GM21381 (cell line): ENCODE measurements at regions not wholly inside any gene's neighbourhood (a gene's known extent, or its start where the extent isn't known, plus 50 kb on each side); places are given as distances from the start of the nearest gene placed in this dataset.
"Not testable (repeated sequence)": the region's sequence is repeated elsewhere in the genome, so short reads cannot be mapped to it uniquely, and the experiment has no call there.

ENCODE experiments used
- ATAC-seq: cut with Tn5 transposase; IDR thresholded peaks from one replicate; pipeline ENCODE4 v1.9.1; 2021; ENCODE audit warnings: mild to moderate bottlenecking, moderate library complexity; ENCODE audit not compliant: unreplicated experiment

DNA sequence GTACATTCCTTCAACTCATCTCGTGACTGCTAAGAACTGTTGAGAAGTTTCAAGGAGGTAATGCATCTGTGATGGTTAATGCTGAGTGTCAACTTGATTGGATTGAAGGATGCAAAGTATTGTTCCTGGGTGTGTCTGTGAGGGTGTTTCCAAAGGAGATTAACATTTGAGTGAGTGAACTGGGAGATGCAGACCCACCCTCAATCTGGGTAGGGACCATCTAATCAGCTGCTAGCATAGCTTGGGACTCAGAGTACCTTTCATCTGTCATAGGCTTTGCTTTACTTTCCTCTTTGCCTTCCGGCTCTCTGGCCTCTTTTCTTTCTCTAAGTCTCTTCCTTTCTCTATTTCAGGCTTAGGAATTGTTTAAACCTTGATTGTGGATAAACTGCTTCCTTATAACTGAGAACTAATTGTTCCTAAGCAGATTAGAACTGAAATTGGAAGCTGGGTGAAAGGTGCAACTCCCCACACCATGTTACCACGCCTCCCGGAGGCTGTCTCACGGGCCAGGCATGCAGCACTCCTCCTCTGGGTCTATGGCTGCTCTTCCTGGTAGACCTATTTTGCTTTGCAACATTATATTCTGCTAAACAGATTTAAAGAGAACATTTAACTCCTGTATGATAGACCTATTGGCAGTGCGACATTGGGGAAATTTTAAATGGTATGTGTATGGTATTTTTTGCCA is 298.2 kb downstream of the CCSER2 start:
- ATAC-seq: no peak

DNA sequence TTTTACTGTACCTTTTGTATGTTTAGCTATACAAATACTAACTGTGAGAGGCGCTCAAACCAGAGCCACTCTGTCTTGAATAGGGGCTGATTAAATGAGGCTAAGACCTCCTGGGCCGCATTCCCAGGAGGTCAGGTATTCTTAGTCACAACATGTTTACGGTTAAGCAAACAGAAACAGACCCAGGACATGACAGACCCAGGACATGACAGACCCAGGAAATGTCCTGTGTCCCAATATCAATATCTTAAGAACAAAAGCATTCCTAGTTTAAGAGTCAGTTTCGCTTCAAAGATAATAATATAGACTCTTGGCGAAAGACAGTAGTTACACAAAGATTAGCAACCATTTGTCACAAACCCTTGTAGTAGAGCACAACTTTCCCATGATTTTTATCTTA is 304.5 kb downstream of the CCSER2 start:
- no peak for ATAC-seq

DNA sequence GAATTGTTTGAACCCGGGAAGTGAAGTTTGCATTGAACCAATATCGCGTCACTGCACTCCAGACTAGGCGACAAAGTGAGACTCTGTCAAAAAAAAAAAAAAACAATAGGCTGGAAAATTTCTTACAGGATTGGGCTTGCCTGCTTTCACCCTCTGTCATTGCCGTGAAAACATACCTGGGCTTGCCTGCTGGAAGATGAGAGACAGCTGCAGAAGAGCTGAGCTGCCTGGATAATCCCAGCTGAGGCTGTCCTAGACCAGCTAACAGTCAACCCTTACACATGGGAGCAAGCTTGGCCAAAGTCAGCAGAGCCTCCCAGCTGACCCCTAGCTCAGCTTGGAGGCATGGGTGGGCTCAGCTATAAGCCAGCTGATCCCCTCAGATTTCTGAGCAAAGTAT is 306.2 kb downstream of the CCSER2 start:
- no peak for ATAC-seq

DNA sequence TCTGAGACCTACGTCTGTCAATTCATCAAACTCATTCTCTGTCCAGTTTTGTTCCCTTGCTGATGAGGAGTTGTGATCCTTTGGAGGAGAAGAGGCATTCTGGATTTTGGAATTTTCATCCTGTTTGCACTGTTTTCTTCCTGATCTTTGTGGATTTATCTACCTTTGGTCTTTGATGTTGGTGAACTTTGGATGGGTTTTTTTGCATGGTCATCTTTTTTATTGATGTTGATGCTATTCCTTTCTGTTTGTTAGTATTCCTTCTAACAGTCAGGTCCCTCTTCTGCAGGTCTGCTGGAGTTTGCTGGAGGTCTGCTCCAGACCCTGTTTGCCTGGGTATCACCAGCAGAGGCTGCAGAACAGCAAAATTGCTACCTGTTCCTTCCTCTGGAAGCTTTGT is 322.2 kb downstream of the CCSER2 start:
- ATAC-seq: not testable (repeated sequence)

DNA sequence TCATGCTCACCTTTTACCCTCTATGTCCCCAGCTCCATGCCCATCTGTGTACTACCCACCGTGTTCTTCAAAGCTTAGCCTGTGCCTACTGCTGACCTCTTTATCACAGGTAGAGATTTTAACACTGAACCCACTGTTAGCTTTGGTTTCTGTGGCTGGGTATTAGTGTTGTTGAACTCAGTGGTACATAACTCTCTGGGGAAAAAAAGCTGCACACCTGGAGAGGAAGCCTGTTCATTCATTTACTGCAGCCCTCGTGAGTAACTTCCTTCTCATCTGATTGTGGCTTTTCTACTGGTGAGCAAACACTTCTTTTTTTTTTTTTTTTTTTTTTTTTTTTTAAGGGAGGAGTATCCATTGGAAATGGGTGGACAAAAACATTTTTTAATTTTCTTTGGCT is 326.3 kb downstream of the CCSER2 start:
- ATAC-seq: peak; percentile 65

DNA sequence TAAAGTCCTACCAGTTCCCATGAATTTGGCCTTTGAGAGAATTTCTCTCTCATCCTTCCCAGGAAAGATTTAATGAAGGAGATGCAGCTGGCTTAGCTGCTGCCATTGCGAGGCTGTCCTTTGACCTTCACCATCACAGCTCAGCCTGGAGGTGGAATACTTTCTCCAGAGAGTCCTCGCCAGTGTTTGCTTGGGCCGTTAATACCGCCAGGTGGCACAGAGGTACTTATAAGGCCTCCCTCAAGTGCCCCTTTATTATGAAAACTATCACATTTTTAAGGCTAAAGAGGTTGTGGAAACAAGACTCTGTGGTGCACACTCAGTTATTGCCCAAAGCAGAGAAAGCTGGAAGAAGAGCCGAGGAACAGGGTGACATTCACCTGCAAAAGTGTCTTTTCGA is 330.6 kb downstream of the CCSER2 start:
- no peak for ATAC-seq

DNA sequence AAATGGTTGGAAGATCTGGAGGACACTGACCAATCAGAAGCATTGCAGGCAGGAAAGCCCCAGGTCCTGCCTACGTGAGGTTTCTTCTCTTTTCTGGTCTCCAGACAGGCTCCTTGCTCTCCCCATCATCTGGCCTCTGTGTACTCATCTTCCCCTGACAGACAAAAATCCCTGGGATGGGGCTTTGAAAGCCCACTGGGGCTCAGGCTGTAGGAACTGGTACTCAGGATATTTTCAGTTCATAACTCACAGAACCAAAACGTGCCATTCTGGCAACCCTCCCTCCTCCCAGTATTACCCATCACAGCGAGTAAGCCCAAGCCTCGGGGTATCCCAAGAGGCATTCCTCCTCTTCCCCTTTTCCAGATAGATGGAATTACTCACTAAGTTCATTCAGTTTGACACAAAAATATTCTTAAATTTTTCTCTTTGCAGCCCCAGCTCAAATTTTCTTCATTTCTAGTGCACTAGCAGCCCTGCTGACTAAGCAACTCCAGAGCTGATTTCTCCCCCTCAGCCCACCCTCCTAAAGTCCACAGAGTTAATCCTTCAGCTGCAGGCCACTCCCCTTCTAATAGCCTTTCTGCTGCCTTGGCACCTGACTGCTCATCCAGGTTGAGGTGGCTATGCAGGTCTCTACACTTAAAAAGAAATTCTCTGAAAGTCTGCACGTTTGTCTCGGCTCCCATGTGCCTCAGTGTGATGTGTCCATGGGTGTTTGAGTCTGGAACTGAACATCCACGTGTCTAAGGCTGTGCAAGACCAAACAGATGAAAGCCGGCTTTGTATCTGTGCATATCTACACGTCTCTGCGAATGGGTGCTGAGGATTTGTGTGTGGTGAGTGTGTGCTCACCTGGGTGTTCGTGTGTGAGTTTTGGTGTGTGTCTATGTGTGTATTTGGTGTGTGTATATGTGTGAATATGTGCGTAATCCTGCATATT is 331.4 kb downstream of the CCSER2 start:
- no peak for ATAC-seq

DNA sequence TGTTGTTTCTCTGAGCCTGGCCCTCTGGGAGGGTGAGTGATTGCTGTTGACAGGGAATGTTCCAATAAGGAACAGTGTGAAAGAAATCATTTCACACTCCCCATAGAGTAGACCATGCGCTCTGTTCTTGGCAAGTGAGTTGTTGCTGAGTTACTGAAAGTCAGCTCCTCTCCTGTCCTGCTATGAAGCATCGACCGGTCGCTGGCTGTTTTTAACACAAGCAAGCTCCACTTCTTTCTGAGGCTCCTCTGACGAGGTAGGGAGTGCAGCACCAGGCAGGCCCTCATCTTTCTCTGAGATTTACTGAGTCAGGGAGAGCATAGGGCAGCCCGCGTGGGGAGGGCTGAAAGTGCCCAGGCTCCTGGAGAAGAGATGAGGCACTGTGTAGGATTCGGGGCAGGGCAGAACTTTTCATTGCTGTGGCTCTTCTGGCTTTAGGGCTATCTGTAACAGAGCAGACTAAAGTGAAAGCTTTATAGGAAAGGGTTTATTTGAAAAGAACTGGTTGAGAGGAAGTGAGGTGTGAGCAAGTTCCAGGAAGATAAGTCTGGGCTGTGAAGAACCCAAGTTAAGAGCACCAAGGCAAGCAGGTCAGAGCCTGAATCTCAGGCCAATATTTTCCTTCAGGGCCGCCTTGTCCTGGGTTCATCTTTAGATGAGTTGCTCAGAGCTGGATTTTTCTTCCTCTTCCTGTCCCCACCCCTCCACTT is 332.2 kb downstream of the CCSER2 start:
- no peak for ATAC-seq

DNA sequence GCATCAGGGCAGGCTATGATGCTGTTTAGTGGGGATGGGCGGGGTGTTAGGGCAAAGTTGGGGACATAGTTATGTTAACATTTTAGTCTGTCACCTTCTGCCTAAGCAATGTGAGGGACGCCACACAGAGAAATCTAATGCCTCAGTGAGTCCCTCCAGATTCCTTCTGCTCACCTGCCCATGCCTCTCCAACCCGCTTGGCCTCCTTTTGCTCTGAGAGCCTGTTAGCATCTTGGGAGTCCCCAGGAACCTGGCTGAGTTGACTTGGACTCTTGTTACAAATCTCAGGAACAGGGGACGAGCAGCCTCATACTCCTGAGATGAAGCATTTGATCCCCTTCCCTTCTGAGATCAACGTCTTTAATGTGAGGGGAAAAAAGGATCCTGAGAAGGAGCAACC is 336.8 kb downstream of the CCSER2 start:
- ATAC-seq: no peak

DNA sequence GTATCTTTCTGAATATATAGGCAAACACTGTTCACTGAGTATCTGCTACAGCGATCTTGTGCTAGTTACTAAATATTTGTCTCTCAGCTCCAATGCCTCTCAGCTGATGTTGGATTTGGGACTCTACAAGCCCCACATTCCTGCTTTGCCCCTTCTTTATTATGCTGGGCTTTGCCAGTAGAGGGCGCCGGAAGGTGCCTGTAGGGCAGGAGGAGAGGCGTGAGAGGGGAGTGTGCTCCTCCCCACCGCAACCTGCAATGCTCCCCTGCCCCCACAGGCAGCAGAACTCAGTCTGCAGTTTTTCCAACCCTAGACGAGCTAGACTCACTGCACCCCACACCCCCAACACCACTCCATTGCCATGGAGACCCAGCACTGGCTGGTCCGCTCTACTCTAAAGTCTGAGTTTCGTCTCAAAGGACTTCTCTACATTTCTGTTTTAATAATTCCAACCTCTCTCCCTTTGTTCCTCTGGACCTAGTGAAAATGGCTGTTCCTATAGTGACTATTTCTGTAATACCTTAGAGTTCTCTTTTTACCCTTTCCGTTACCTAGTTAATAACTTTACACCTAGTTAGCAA is 337.6 kb downstream of the CCSER2 start:
- peak; percentile 70 for ATAC-seq

DNA sequence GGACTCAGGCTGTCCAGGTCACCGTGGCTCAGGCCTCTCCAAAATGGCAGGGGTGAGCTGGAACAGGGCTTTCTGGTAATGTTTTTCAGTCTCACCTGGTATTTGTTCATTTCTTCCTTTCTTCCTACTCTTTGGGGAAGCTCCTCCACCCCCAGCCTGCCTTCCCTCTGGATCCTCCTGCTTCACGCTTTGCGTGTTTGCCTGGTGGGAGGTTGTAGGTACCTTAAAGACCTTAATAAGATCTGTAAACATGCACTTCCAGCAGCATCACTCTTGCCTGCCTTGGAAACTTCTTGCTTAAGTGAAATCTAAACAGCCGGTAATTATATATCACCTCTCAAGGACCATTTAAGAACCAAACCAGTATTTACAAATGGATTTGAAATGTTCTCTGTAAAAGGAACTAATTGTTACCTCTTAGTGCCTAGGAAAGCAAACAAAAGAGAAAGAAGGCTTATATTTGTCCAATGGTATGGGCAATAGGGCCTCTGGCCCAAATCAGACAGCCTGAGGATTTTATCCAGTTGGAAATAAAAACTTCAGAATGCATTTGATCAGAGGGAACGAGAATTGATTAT is 339.9 kb downstream of the CCSER2 start:
- no peak for ATAC-seq

DNA sequence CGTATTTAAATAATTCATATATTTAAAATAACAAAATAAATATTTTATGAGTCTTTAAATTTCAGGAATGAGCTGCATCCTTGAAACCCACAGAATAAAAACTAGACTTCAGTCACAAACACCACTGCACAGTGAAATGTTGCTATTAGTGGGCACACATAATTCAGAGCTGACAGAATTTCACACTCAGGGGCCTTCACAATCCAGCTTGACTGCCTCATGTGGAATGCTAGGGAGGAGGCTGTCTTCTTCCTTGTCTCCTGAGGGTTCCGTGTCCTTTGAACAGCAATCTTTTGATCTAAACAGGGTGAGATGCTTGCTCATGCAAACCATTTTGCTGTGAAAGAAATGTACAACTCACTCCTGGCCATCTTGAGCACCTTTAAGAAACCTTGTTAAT is 346.7 kb downstream of the CCSER2 start:
- no peak for ATAC-seq

DNA sequence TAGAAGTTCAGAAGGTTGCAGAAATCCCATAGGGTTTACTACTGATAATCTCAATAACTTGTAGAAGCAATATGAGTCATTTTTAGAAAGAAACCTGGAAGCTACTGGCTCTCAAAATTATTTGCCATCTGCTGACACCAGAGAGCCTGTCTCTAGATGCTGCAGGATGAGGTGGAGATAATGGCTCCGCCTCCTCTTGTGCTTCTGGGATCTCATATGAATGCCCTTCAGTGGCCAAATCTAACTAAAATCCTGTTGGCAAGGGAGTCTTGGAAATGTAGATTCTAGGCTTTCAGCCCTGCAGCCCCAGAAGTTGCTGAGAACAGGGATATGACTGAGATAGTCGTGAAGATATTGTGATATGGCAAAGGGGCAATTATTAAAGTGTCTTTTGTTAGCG is 348.1 kb downstream of the CCSER2 start:
- no peak for ATAC-seq

DNA sequence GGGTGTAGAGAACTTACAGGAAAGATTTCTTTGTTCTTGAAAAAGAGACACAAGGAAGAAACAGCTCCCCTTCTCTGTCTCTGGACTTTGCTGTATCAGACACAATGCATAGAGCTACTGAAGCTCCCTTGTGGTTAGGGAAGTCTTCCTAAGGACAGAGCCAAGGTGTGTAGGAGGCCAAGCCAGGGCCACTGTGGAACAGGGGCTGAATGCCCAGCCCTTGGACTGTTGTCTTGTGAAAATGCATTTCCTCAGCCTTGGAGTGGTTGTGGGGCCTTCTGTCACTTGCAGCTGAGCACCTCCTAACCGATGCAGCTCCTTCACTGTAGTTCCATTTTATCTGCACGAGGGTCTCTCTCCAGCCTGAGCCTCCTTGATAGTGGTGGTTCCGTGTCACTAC is 353.4 kb downstream of the CCSER2 start:
- ATAC-seq: no peak

DNA sequence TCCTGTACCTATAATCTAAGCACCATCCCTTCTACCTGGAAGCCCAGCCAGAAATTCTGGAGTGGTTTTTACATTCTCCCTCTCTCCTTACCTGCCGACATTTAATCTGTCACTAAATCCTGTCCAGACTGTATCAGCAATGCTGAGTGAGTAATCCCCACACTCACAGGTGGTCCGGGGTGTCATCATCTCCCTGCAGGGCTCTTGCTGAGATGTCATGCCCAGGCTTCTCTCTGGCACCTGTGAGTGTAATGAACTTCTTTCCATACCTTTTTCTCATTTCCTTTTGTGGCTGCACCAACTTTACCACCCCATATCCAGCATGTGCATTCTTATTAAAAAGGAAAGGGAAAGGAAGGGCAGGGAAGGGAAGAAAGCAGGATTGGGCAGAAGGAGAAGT is 355.2 kb downstream of the CCSER2 start:
- no peak for ATAC-seq

DNA sequence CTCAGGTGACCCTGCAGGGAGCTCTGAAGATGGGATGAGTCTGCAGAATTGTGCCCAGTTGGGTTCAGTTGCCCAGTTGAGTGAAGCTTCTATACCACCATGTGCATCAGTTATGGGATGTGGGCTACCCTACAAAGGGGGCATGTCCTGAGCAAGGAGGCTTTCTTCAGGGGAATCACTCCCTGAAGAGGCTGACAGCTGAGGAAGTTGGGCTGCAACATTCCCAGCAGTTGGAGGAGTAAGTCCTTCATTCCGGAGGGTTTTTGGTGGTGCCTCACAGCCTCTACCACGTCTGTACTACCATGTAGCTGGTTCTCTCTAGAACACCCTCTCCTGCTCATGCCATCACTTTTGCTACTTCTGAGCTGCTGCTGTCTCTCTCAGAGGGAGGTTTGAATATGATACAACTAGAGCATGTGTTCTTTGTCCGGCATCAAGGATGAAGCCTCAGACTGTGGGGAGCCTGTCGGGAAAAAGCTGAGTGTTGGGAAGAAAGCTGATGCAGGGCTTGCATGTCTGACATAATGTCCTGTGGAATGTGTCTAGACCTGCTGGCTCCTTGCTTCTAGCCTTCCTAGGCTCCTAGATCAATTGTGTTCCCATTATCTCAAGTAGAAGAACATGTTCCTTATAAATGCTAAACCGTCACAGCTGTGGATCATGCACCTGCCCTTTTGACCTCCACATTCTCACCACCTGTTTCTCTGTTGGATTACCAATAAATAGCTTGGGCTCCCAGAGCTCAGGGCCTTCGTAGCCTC is 355.8 kb downstream of the CCSER2 start:
- no peak for ATAC-seq

DNA sequence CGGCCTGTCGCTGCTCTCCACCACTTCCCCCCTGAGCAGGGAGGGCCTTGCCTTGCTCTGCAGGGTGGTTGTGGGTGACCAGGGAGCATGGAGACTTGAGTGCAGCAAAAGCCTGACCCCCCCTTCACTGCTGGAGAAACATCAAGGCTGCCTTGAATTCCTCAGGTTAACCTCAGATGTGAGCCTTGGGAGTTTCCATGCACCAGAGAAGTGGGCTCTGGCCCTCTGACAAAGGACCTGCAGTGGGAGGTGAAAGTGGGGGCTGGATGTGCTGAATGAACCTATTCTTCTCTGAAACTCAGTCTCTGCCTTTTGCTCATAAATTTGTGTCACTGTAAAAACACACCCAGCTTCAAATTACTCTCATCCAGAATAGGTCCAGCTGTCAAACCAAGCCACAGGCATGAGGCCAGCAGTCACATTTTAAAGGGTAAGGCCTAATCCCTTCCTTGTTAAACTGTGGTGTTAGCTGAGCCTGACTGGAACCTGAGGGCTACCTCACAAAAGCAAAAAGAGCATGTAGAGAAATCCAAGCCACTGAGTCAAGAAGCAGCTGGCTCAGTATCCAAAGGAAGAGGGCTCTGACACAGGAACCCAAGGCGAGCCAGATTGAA is 356.8 kb downstream of the CCSER2 start:
- no peak for ATAC-seq

DNA sequence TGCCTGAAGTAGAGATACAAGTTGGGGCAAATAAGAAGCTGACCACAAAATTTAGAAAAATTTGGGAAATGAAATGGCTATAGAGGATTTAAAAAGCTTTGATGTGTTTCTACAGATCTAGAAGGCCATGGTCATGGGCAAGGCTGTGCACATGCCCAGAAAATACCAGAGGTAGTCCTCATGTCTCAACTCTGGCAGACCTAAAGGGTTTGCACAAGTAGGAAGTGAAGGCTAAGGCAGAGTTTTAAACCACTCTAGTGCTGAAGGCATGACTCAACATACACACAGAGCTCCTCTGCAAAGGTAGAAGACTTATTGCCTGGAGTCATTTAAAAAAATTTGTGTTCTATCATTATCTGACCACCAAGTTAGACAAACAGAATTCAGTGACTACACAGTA is 364.6 kb downstream of the CCSER2 start:
- no peak for ATAC-seq

DNA sequence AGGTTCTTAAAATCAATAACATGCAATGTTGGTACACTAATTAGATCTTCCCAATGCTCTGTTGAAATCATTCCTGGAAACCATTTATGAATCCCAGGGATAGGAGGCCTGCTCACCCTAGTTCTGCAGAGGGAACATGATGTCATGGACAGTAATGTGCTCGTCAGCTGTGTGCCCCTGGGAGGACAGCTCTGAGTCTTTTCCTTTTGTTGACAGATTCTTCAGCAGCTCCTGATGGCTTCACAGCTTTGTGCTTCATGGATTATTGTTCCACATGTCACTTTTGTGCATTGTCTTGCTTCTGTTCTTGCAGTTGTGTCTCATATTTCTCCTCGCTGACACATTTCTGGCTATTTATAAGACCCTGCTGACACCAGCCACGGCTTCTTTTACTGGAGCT is 367.5 kb downstream of the CCSER2 start:
- ATAC-seq: no peak

DNA sequence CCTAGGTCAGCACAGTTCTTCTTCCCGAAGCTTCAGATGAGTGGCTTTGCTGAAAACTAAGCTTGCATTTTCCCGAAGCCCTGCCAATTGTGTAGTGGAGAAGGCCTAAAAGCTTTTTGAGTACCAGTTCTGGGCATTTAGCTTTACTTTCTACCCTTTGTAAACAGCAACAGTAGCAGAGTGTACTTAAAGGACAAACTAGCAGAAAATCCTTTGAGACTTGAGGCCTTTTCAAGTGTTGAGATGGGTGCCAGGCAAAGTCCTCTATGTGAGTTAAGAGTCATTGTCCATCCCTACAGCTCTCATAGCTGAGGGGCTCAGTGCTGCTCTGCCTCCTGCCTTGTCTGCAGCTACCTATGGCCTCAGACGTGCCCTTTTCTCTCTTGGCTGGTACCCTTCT is 368.2 kb downstream of the CCSER2 start:
- no peak for ATAC-seq
